Mesendoderm (in vitro differentiated cells): ENCODE measurements at regions not wholly inside any gene's neighbourhood (a gene's known extent, or its start where the extent isn't known, plus 50 kb on each side); places are given as distances from the start of the nearest gene placed in this dataset.

Experiments used
- DNase-seq: peaks from one replicate; pipeline ENCODE4 v3.0.0; 2013
- H2AK5ac ChIP-seq: 2 replicates; pipeline ENCODE4 v1.6.1; 2013; ENCODE audit warnings: low read length, inconsistent platforms
- H2BK120ac ChIP-seq: 2 replicates; pipeline ENCODE4 v1.6.1; 2013; ENCODE audit warnings: low read depth, mild to moderate bottlenecking, low read length, moderate library complexity, mixed read lengths
- H2BK15ac ChIP-seq: replicated peaks from 2 replicates; pipeline ENCODE4 v1.6.1; 2013; ENCODE audit warnings: low read depth, mild to moderate bottlenecking, moderate library complexity
- H2BK5ac ChIP-seq: 2 replicates; pipeline ENCODE4 v1.6.1; 2013; ENCODE audit warnings: low read length, inconsistent platforms
- H3K18ac ChIP-seq: 2 replicates; pipeline ENCODE4 v1.6.1; 2013; ENCODE audit warnings: mild to moderate bottlenecking, low read length, mixed read lengths
- H3K23ac ChIP-seq: one replicate; pipeline ENCODE4 v1.6.1; 2013; ENCODE audit warnings: low read length
- H3K27ac ChIP-seq: 2 replicates; pipeline ENCODE4 v1.5.1; 2013; ENCODE audit warnings: low read depth, mild to moderate bottlenecking, inconsistent platforms, low read length, moderate library complexity
- H3K27me3 ChIP-seq: 2 replicates; pipeline ENCODE4 v1.6.1; 2013; ENCODE audit warnings: low read length, control low read depth, mild to moderate bottlenecking, inconsistent platforms; ENCODE audit not compliant: insufficient read depth, poor library complexity
- H3K36me3 ChIP-seq: 2 replicates; pipeline ENCODE4 v1.6.1; 2013; ENCODE audit warnings: low read length, inconsistent platforms; ENCODE audit not compliant: control insufficient read depth, insufficient read depth
- H3K4ac ChIP-seq: one replicate; pipeline ENCODE4 v1.6.1; 2013; ENCODE audit warnings: low read depth, mild to moderate bottlenecking, low read length, moderate library complexity
- H3K4me1 ChIP-seq: 2 replicates; pipeline ENCODE4 v1.6.1; 2013; ENCODE audit warnings: low read depth, low read length, inconsistent platforms; ENCODE audit not compliant: control insufficient read depth
- H3K4me2 ChIP-seq: 2 replicates; pipeline ENCODE4 v1.6.1; 2013; ENCODE audit warnings: low read length
- H3K4me3 ChIP-seq: 2 replicates; pipeline ENCODE4 v1.5.1; 2013; ENCODE audit warnings: mild to moderate bottlenecking, low read length
- H3K56ac ChIP-seq: one replicate; pipeline ENCODE4 v1.6.1; 2013; ENCODE audit warnings: low read length
- H3K79me1 ChIP-seq: 2 replicates; pipeline ENCODE4 v1.6.1; 2013; ENCODE audit warnings: low read length, inconsistent platforms
- H3K79me2 ChIP-seq: 2 replicates; pipeline ENCODE4 v1.6.1; 2013; ENCODE audit warnings: mild to moderate bottlenecking, low read length; ENCODE audit not compliant: control insufficient read depth, insufficient read depth
- H3K9ac ChIP-seq: 2 replicates; pipeline ENCODE4 v1.6.1; 2013; ENCODE audit warnings: low read length, inconsistent platforms
- H4K5ac ChIP-seq: one replicate; pipeline ENCODE4 v1.6.1; 2013; ENCODE audit warnings: low read length
- H4K8ac ChIP-seq: one replicate; pipeline ENCODE4 v1.6.1; 2013; ENCODE audit warnings: low read depth, mild to moderate bottlenecking, control low read depth, low read length, moderate library complexity
- WGBS: extraction: QIAGEN DNeasy Blood & Tissue Kit; methylation state at CpG from one replicate; pipeline ENCODE4 v1.1.7; 2013; ENCODE audit warnings: low lambda C conversion rate, missing lambda C conversion rate; ENCODE audit not compliant: insufficient coverage; ENCODE audit errors: extremely low coverage; 5-methylcytosine and 5-hydroxymethylcytosine counted together

- Histone ChIP-seq H2AK5ac (no peak overlapping the region), H3K4me1 (no peaks in the 10 kb centered on the region), H2BK120ac (no peak overlapping the region), H3K36me3 (no peaks in the 10 kb centered on the region), H3K4ac (no peak overlapping the region), H3K23ac (no peak overlapping the region), H3K27ac (no peak overlapping the region), H3K18ac (no peak overlapping the region), H2BK15ac (no peak overlapping the region), H3K4me2 (no peak overlapping the region), H4K5ac (no peak overlapping the region), H3K56ac (no peak overlapping the region), H3K79me2 (no peaks in the 10 kb centered on the region), H3K27me3 (no peaks in the 10 kb centered on the region), H3K9ac (no peak overlapping the region), H2BK5ac (no peak overlapping the region), H3K4me3 (no peak overlapping the region), H4K8ac (no peak overlapping the region), H3K79me1 (no peaks in the 10 kb centered on the region)
- WGBS, result no CpG with 5 or more reads among the region's 8 CpGs
- no peak for DNase-seq
Measured at GRCh38 chr6:167726043-167726621, 100.6 kb upstream of the AFDN start.

GRCh38 chr6:167730441-167730840 lies 96.3 kb upstream of the AFDN start:
- Histone ChIP-seq H4K5ac (no peak overlapping the region), H2BK5ac (peak overlapping the region; percentile 65), H3K79me2 (no peaks in the 10 kb centered on the region), H3K4me1 (no peaks in the 10 kb centered on the region), H3K56ac (no peak overlapping the region), H3K79me1 (no peaks in the 10 kb centered on the region), H3K23ac (no peak overlapping the region), H2BK15ac (no peak overlapping the region), H3K9ac (no peak overlapping the region), H4K8ac (no peak overlapping the region), H3K4me3 (no peak overlapping the region), H3K4me2 (no peak overlapping the region), H3K4ac (no peak overlapping the region), H3K27ac (no peak overlapping the region), H3K36me3 (no peaks in the 10 kb centered on the region), H2AK5ac (no peak overlapping the region), H2BK120ac (no peak overlapping the region), H3K27me3 (no peaks in the 10 kb centered on the region), H3K18ac (no peak overlapping the region)
- no peak for DNase-seq
- no CpG with 5 or more reads among the region's 15 CpGs for WGBS

GRCh38 chr6:167731216-167731615 lies 95.5 kb upstream of the AFDN start:
- H3K79me1 ChIP-seq, result no peaks in the 10 kb centered on the region
- DNase-seq, result no peak
- no peaks in the 10 kb centered on the region for H3K27me3 ChIP-seq
- no peak overlapping the region for H3K9ac ChIP-seq
- no peaks in the 10 kb centered on the region for H3K36me3 ChIP-seq
- H4K8ac ChIP-seq, result no peak overlapping the region
- no peak overlapping the region for H3K4me2 ChIP-seq
- H3K4me1 ChIP-seq, result no peaks in the 10 kb centered on the region
- WGBS, result no CpG with 5 or more reads among the region's 19 CpGs
- no peak overlapping the region for H4K5ac ChIP-seq
- no peak overlapping the region for H2AK5ac ChIP-seq
- H3K23ac ChIP-seq, result no peak overlapping the region
- H2BK120ac ChIP-seq, result no peak overlapping the region
- H3K56ac ChIP-seq, result peak overlapping the region; percentile 54
- H2BK5ac ChIP-seq, result peak overlapping the region; percentile 54
- no peak overlapping the region for H3K27ac ChIP-seq
- no peak overlapping the region for H3K18ac ChIP-seq
- H3K79me2 ChIP-seq, result no peaks in the 10 kb centered on the region
- no peak overlapping the region for H2BK15ac ChIP-seq
- H3K4me3 ChIP-seq, result no peak overlapping the region
- H3K4ac ChIP-seq, result no peak overlapping the region

GRCh38 chr6:167731731-167732422 lies 94.8 kb upstream of the AFDN start:
- no CpG with 5 or more reads among the region's 23 CpGs for WGBS
- no peak overlapping the region for H2BK15ac ChIP-seq

GRCh38 chr6:167733740-167734661 lies 92.7 kb upstream of the AFDN start:
- no peak for DNase-seq
- H3K9ac ChIP-seq, result no peak overlapping the region
- H3K23ac ChIP-seq, result no peak overlapping the region
- H3K18ac ChIP-seq, result no peak overlapping the region
- H3K27me3 ChIP-seq, result no peaks in the 10 kb centered on the region
- H3K36me3 ChIP-seq, result no peaks in the 10 kb centered on the region
- H4K8ac ChIP-seq, result no peak overlapping the region
- peak overlapping the region; percentile 25 for H3K56ac ChIP-seq
- H3K79me1 ChIP-seq, result no peaks in the 10 kb centered on the region
- no peak overlapping the region for H4K5ac ChIP-seq
- no peak overlapping the region for H3K4me3 ChIP-seq
- WGBS, result no CpG with 5 or more reads among the region's 16 CpGs
- H3K79me2 ChIP-seq, result no peaks in the 10 kb centered on the region
- no peak overlapping the region for H3K4ac ChIP-seq
- no peaks in the 10 kb centered on the region for H3K4me1 ChIP-seq
- H2BK5ac ChIP-seq, result no peak overlapping the region
- H2AK5ac ChIP-seq, result no peak overlapping the region
- H2BK15ac ChIP-seq, result no peak overlapping the region
- H3K27ac ChIP-seq, result no peak overlapping the region
- no peak overlapping the region for H3K4me2 ChIP-seq
- H2BK120ac ChIP-seq, result no peak overlapping the region

More at GRCh38 chr6:167731731-167732422, 94.8 kb upstream of the AFDN start:
- Histone ChIP-seq H3K18ac (no peak overlapping the region), H3K4me2 (no peak overlapping the region), H2BK120ac (no peak overlapping the region), H3K9ac (no peak overlapping the region), H3K79me1 (no peaks in the 10 kb centered on the region), H3K36me3 (no peaks in the 10 kb centered on the region), H3K4me3 (no peak overlapping the region), H3K4me1 (no peaks in the 10 kb centered on the region), H3K23ac (no peak overlapping the region), H3K56ac (no peak overlapping the region), H3K27me3 (no peaks in the 10 kb centered on the region), H3K79me2 (no peaks in the 10 kb centered on the region), H2AK5ac (no peak overlapping the region), H2BK5ac (no peak overlapping the region), H3K27ac (no peak overlapping the region), H4K8ac (no peak overlapping the region), H4K5ac (no peak overlapping the region), H3K4ac (no peak overlapping the region)
- DNase-seq, result no peak
